Limb (tissue), 2 donors: ENCODE measurements at regions not wholly inside any gene's neighbourhood (a gene's known extent, or its start where the extent isn't known, plus 50 kb on each side); places are given as distances from the start of the nearest gene placed in this dataset.
"Not testable (repeated sequence)": the region's sequence is repeated elsewhere in the genome, so short reads cannot be mapped to it uniquely, and the experiment has no call there.

Source experiments
- DNase-seq, 2 donors: peaks; one replicate each; pipeline ENCODE4 v3.0.0-alpha.2; 2016; ENCODE audit errors: extremely low spot score in 2 of 2

DNA sequence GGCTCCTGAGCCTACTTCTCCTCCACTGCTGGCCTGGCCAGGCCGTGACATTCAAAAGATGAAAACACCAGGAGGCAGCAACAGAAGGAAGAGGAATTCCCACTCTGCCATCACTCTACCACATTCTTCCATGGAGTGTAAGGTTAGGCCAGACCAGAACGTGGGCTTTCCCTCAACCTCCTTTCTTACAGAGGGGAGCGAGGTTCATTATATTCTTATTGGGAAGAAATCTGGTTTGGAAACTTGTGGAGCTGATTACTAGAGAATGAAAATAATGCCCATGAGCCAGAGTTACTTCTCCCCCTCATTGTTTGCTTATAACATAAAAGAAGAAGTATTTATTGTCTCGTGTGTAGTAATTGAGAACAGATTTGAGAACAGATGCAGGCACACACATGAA is 136.3 kb upstream of the BASP1 start:
- peak in 1 of 2 donors; percentile 42 for DNase-seq

DNA sequence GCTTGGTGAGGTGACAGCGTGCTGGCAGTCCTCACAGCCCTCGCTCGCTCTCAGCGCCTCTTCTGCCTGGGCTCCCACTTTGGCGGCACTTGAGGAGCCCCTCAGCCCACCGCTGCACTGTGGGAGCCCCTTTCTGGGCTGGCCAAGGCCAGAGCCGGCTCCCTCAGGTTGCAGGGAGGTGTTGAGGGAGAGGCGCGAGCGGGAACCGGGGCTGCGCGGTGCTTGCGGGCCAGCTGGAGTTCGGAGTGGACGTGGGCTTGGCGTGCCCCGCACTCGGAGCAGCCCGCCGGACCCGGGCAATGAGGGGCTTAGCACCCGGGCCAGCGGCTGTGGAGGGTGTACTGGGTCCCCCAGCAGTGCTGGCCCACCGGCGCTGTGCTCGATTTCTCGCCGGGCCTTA is 134.2 kb upstream of the BASP1 start:
- DNase-seq, result not testable (repeated sequence)

DNA sequence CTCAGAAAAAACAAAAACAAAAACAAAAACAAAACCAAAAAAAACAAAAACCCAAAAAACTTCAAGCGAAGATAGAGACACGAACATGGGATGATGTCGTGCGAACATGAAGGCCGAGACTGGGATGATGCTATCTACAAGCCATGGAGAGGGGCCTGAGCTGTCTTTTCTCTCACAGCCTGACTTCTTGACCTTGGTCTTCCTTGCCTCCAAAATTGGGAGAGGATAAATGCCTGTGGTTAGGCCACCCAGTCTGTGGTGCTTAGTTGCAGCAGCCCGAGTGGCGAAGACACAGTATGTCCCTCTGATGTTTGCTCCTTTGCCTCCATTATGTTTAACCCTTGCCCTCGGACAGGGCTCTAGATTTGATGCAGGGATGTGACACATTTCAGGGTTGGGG is 130.4 kb upstream of the BASP1 start:
- no peak for DNase-seq

GRCh38 chr5:17088051-17088450 is 129.4 kb upstream of the BASP1 start:
- DNase-seq, result no peak

GRCh38 chr5:17089001-17089400 is 128.4 kb upstream of the BASP1 start:
- no peak for DNase-seq

DNA sequence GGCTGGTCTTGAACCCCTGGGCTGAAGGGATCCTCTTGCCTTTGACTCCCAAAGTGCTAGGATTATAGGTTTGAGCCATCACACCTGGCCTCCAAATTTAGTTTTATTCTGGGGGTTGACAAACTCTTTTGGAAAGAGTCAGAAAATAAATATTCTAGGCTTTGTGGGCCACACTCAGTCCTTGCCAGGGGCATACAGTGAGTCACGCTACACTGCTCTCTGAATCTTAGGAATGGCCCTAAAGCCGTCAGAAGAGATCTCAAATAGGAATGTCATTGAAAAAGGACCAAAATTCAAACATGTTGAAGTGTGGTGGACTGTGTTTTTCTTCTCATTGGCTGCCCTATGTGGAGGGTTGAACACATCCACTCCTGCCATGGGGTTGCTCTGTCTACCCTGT is 127.7 kb upstream of the BASP1 start:
- no peak for DNase-seq

GRCh38 chr5:17090839-17091238 is 126.6 kb upstream of the BASP1 start:
- DNase-seq, result no peak

GRCh38 chr5:17094830-17095229 is 122.6 kb upstream of the BASP1 start:
- DNase-seq, result peak in 1 of 2 donors; percentile 51

GRCh38 chr5:17096952-17097695 is 120.3 kb upstream of the BASP1 start:
- peak in 1 of 2 donors; percentile 52 for DNase-seq

- DNase-seq, result no peak
Measured at GRCh38 chr5:17099946-17100345, 117.5 kb upstream of the BASP1 start.

- no peak for DNase-seq
Measured at GRCh38 chr5:17103461-17103860, 114.0 kb upstream of the BASP1 start.

GRCh38 chr5:17105744-17106418 is 111.5 kb upstream of the BASP1 start:
- peak; percentile 51 to 70 for DNase-seq

GRCh38 chr5:17106521-17106920 is 110.9 kb upstream of the BASP1 start:
- DNase-seq, result no peak

DNA sequence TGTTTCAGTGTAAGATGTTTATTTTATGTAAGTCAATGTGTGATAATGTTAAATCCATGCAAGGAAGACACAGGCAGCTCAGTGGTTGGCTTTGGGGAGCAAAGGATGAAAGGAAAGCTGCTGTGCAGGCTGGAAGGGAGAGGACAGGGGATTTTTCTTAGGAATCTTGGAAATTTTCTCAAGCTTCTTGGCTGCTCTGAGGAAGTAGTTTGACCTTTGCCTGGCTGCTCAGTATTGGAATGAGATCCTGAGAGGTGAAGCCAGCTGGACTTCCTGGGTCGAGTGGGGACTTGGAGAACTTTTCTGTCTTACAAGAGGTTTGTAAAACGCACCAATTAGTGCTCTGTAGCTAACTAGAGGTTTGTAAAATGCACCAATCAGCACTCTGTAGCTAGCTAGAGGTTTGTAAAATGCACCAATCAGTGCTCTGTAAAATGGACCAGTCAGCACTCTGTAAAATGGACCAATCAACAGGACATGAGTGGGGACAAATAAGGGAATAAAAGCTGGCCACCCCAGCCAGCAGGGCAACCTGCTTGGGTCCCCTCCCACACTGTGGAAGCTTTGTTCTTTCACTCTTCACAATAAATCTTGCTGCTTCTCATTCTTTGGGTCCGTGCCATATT is 105.2 kb upstream of the BASP1 start:
- DNase-seq, result not testable (repeated sequence)

DNA sequence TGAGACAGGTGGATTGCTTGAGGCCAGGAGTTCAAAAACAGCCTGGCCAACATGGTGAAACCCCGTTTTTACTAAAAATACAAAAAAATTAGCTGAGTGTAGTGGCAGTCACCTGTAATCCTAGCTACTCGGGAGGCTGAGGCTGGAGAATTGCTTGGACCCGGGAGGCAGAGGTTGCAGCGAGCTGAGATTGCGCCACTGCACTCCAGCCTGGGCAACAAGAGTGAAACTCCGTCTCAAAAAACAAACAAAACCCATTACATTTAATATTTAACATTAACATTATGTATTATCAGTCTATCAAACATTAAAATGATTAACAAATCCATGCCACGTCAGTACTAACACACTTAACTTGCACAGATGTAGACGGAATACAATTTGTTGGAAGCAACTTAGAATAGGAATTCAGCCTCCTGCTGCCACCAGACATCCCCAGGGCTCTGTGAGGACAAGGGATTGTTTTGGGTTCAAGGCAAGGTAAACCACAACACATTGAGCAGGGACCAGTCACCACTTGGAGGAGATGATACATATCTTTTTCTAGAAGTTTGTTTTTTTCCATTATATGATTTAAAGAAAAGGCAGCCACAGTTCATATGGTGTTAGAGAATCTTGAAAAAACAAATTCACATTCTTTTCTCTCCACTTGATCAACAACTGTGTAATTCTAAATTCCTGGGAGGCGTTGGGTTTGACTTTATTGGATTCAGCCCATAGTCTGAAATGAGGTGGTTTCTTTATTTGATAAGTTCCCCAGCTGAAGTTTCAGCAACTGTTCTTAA is 104.1 kb upstream of the BASP1 start:
- DNase-seq, result no peak

- DNase-seq, result no peak
Measured at GRCh38 chr5:17114233-17114632, 103.2 kb upstream of the BASP1 start.

DNA sequence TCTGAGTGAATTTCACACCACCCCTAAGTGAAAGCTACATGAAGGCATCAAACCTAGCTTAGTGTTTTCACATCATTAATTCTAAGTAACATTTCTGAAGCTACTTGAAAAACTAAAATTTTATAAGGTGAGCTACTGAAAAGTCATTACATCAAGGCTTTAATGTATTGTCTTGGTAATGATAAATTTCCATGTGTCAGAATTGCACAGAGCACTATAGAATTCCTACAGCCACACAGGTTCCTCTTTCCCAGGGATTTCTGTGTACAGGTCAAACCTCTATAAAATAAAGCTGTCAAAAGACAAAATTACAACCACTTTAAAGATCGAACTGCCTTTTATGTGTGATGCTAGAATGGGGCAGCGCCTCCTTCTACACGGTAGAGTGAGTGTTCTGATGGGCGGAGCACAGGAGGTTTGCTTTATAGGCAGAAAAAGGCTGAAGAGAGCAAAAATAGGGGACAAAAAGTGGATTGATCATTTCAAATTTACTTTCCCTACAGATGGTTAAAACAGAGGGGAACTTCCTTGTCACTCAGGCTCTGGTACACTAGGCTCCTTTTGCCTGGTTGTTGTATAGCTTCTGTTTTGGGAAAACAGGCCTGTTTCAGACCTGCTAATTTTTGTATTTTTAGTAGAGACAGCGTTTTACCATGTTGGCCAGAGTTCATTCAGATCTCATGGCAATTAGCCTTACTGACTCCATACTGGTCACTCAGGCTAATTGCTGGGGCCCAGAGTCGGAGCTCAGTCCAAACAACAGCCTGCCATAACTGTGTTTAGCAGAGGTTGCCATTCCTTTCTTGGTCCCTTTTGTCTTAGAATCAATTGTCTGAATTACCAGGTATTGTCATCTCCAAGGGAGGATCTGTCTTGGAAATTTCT is 102.5 kb upstream of the BASP1 start:
- DNase-seq, result no peak

DNA sequence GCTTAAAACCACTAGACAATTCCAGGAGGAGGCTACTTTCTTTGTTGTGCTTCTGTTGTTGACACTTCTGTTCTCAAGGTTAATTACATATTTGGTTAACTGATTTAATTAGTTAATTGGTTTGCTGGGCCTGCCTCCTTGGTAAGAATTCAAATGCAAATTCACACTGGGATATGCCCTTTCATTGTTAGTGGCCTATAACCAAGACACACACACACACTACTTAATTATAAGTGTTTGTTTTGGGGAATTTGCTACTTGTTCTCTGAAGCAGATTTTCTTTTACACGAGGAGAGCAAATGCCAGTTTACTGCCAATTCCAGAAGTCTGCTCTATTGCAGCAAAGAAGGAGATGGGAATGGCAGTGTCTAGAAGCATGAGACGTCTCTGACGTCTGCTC is 101.6 kb upstream of the BASP1 start:
- no peak for DNase-seq

- DNase-seq, result no peak
Measured at GRCh38 chr5:17118631-17119030, 98.8 kb upstream of the BASP1 start.

DNA sequence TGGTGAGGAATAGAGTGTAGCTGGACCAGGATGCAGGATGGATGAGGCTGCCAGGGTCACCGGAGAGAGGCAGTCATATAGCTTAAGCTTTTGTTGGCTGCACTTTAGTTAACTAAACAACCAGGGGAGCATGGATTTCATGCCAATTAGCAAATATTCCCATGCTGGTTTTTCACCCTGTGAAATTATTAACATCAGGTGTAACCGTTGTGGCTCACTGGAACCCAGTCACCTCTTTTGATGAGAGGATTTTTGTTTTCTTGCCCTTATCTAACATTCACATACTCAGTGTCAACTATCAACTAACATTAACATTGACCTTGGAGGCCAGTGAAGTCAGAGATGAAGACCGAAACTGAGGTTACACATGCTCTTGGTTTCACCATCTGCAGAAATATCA is 97.2 kb upstream of the BASP1 start:
- DNase-seq, result no peak

DNA sequence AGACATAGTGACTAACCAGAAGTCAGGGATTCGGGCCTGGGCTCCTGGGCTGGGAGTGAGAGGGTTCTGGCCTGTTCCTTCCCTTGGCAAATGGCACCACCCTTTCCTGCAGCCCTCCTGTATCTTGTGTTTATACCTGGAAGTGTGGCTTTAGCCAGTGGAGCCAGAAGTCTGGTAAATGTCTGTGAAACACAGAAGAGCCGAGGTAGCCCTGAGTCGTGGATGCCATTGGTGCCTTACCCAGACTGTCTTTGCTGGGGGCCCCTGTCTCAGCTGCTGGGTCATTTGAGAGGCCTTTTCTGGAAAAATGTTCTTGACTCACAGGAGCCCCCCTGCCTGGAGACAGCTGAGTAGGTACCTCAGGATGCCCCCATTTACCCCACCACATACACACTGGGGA is 95.7 kb upstream of the BASP1 start:
- no peak for DNase-seq
